Smooth muscle cell (in vitro differentiated cells): ENCODE measurements at regions not wholly inside any gene's neighbourhood (a gene's known extent, or its start where the extent isn't known, plus 50 kb on each side); places are given as distances from the start of the nearest gene placed in this dataset.

Experiments used
- DNase-seq: peaks from one replicate; lab custom pipeline; 2025; ENCODE audit not compliant: unreplicated experiment; lab: John Stamatoyannopoulos, UW
- H2AFZ ChIP-seq: fragments of 200-600 bp; sonication (generic); 2 replicates; pipeline ENCODE4 v1.6.0; 2016; ENCODE audit warnings: antibody characterized with exemption, low read depth, mild to moderate bottlenecking
- H3F3A ChIP-seq: fragments of 200-600 bp; sonication (generic); 2 replicates; pipeline ENCODE4 v1.6.0; 2017; ENCODE audit warnings: antibody characterized with exemption, low read depth
- H3K27ac ChIP-seq: fragments of 200-600 bp; sonication (generic); 2 replicates; pipeline ENCODE4 v1.5.1; 2016; ENCODE audit warnings: low read depth, mild to moderate bottlenecking
- H3K27me3 ChIP-seq: fragments of 200-600 bp; sonication (generic); 2 replicates; pipeline ENCODE4 v1.6.1; 2016; ENCODE audit warnings: low read depth, mild to moderate bottlenecking
- H3K36me3 ChIP-seq: fragments of 200-600 bp; sonication (generic); 2 replicates; pipeline ENCODE4 v1.5.1; 2016; ENCODE audit warnings: low read depth
- H3K4me1 ChIP-seq: fragments of 200-600 bp; sonication (generic); 2 replicates; pipeline ENCODE4 v1.5.1; 2016; ENCODE audit warnings: low read depth
- H3K4me2 ChIP-seq: fragments of 200-600 bp; sonication (generic); 2 replicates; pipeline ENCODE4 v1.6.0; 2016; ENCODE audit warnings: mild to moderate bottlenecking
- H3K4me3 ChIP-seq: fragments of 200-600 bp; sonication (generic); 2 replicates; pipeline ENCODE4 v1.5.1; 2016; ENCODE audit warnings: mild to moderate bottlenecking
- H3K79me2 ChIP-seq: fragments of 200-600 bp; sonication (generic); 2 replicates; pipeline ENCODE4 v1.6.0; 2016; ENCODE audit warnings: low read depth, mild to moderate bottlenecking
- H3K9ac ChIP-seq: fragments of 200-600 bp; sonication (generic); 2 replicates; pipeline ENCODE4 v1.6.0; 2016; ENCODE audit warnings: low read depth
- H3K9me3 ChIP-seq: fragments of 200-600 bp; sonication (generic); replicated peaks from 2 replicates; pipeline ENCODE4 v1.5.1; 2016; ENCODE audit warnings: low read depth
- H4K20me1 ChIP-seq: fragments of 200-600 bp; sonication (generic); 2 replicates; pipeline ENCODE4 v1.6.0; 2016; ENCODE audit warnings: low read depth
- CTCF ChIP-seq: fragments of 200-600 bp; sonication (generic); IDR thresholded peaks from 2 replicates; pipeline ENCODE4 v1.5.1; 2017; ENCODE audit warnings: borderline replicate concordance, mild to moderate bottlenecking, antibody characterized with exemption; ENCODE audit not compliant: insufficient read depth, poor library complexity, severe bottlenecking
- WGBS: methylation state at CpG from one replicate; pipeline ENCODE4 v1.1.7; 2016; ENCODE audit warnings: low lambda C conversion rate; 5-methylcytosine and 5-hydroxymethylcytosine counted together

GRCh38 chr13:39875111-39875987 lies 219.9 kb downstream of the COG6 start:
- Histone ChIP-seq H3K9ac (peak overlapping the region; percentile 20), H3K27me3 (no peaks in the 10 kb centered on the region), H3K27ac (peak overlapping the region; percentile 83), H3K4me3 (no peak overlapping the region), H4K20me1 (no peaks in the 10 kb centered on the region), H3K9me3 (no peaks in the 10 kb centered on the region), H2AFZ (no peak overlapping the region), H3K36me3 (no peaks in the 10 kb centered on the region), H3K79me2 (no peaks in the 10 kb centered on the region), H3K4me2 (peak overlapping the region; percentile 8), H3F3A (peaks cover 7% of the 10 kb centered on the region), H3K4me1 (peaks cover 3% of the 10 kb centered on the region)
- no peak for TF ChIP-seq CTCF
- 79% methylated on average over 9 of the region's 9 CpGs for WGBS
- no peak for DNase-seq

- H3K27me3 ChIP-seq = no peaks in the 10 kb centered on the region
- no peak overlapping the region for H3K4me3 ChIP-seq
- peaks cover 7% of the 10 kb centered on the region for H3F3A ChIP-seq
- WGBS = 11% methylated on average over 3 of the region's 3 CpGs
- H3K79me2 ChIP-seq = no peaks in the 10 kb centered on the region
- peak overlapping the region; percentile 46 for H2AFZ ChIP-seq
- peak overlapping the region; percentile 48 for H3K9ac ChIP-seq
- peak overlapping the region; percentile 83 for H3K27ac ChIP-seq
- H4K20me1 ChIP-seq = no peaks in the 10 kb centered on the region
- H3K4me1 ChIP-seq = peaks cover 3% of the 10 kb centered on the region
- TF ChIP-seq CTCF = no peak
- H3K4me2 ChIP-seq = peak overlapping the region; percentile 10
- no peak for DNase-seq
- no peaks in the 10 kb centered on the region for H3K9me3 ChIP-seq
- no peaks in the 10 kb centered on the region for H3K36me3 ChIP-seq
Measured at GRCh38 chr13:39876258-39876657, 220.8 kb downstream of the COG6 start.

- H2AFZ ChIP-seq = no peak overlapping the region
- no peaks in the 10 kb centered on the region for H3K79me2 ChIP-seq
- no peak overlapping the region for H3K4me3 ChIP-seq
- TF ChIP-seq CTCF = no peak
- no peaks in the 10 kb centered on the region for H4K20me1 ChIP-seq
- WGBS = 90% methylated on average over 5 of the region's 5 CpGs
- no peaks in the 10 kb centered on the region for H3K36me3 ChIP-seq
- peaks cover 3% of the 10 kb centered on the region for H3K4me1 ChIP-seq
- H3K27ac ChIP-seq = peak overlapping the region; percentile 83
- H3K9ac ChIP-seq = no peak overlapping the region
- DNase-seq = no peak
- no peaks in the 10 kb centered on the region for H3K27me3 ChIP-seq
- no peak overlapping the region for H3K4me2 ChIP-seq
- no peaks in the 10 kb centered on the region for H3K9me3 ChIP-seq
- peaks cover 10% of the 10 kb centered on the region for H3F3A ChIP-seq
Measured at GRCh38 chr13:39877134-39877533, 221.7 kb downstream of the COG6 start.
